ENCODE measurements at regions not wholly inside any gene's neighbourhood (a gene's known extent, or its start where the extent isn't known, plus 50 kb on each side); places are given as distances from the start of the nearest gene placed in this dataset.

GRCh38 chr3:187795207-187795960, 50.1 kb upstream of the BCL6 start:
- no peak for DNase-seq (ENCODE audit: low read depth)
- no peak overlapping the region for H3K4me3 ChIP-seq (ENCODE audit: low read depth, low read length)
- TF ChIP-seq CTCF (IDR thresholded peaks at IDR 0.05; ENCODE audit: insufficient read depth, low read depth, low read length): no peak

- no peak overlapping the region for H3K4me3 ChIP-seq (ENCODE audit: low read depth, low read length)
- TF ChIP-seq CTCF (IDR thresholded peaks at IDR 0.05; ENCODE audit: insufficient read depth, low read depth, low read length): no peak
- DNase-seq (ENCODE audit: low read depth): no peak
Measured at GRCh38 chr3:187798126-187798525, 52.9 kb upstream of the BCL6 start.

- TF ChIP-seq CTCF (IDR thresholded peaks at IDR 0.05; ENCODE audit: insufficient read depth, low read depth, low read length): no peak
- DNase-seq (ENCODE audit: low read depth): no peak
- H3K4me3 ChIP-seq (ENCODE audit: low read depth, low read length): no peak overlapping the region
Measured at GRCh38 chr3:187798531-187799530, 53.6 kb upstream of the BCL6 start.

GRCh38 chr3:187799942-187800641, 54.8 kb upstream of the BCL6 start:
- TF ChIP-seq CTCF (IDR thresholded peaks at IDR 0.05; ENCODE audit: insufficient read depth, low read depth, low read length): no peak
- no peak overlapping the region for H3K4me3 ChIP-seq (ENCODE audit: low read depth, low read length)
- DNase-seq (ENCODE audit: low read depth): no peak

GRCh38 chr3:187801152-187801551, 55.9 kb upstream of the BCL6 start:
- no peak for DNase-seq (ENCODE audit: low read depth)
- H3K4me3 ChIP-seq (ENCODE audit: low read depth, low read length): no peak overlapping the region
- no peak for TF ChIP-seq CTCF (IDR thresholded peaks at IDR 0.05; ENCODE audit: insufficient read depth, low read depth, low read length)

- no peak for TF ChIP-seq CTCF (IDR thresholded peaks at IDR 0.05; ENCODE audit: insufficient read depth, low read depth, low read length)
- H3K4me3 ChIP-seq (ENCODE audit: low read depth, low read length): no peak overlapping the region
- DNase-seq (ENCODE audit: low read depth): no peak
Measured at GRCh38 chr3:187802203-187802927, 57.1 kb upstream of the BCL6 start.

Measured in fibroblast of villous mesenchyme (primary cell).